HG02759 (cell line): ENCODE measurements at regions not wholly inside any gene's neighbourhood (a gene's known extent, or its start where the extent isn't known, plus 50 kb on each side); places are given as distances from the start of the nearest gene placed in this dataset.
"Not testable (repeated sequence)": the region's sequence is repeated elsewhere in the genome, so short reads cannot be mapped to it uniquely, and the experiment has no call there.

Source experiments
- ATAC-seq: cut with Tn5 transposase; IDR thresholded peaks from one replicate; pipeline ENCODE4 v1.9.1; 2021; ENCODE audit warnings: mild to moderate bottlenecking, moderate library complexity; ENCODE audit not compliant: unreplicated experiment

GRCh38 chr13:39931505-39931904 is 276.0 kb downstream of the COG6 start:
- no peak for ATAC-seq

GRCh38 chr13:39932514-39932913 is 277.1 kb downstream of the COG6 start:
- not testable (repeated sequence) for ATAC-seq

GRCh38 chr13:39935155-39935554 is 279.7 kb downstream of the COG6 start:
- no peak for ATAC-seq

GRCh38 chr13:39938596-39938995 is 283.1 kb downstream of the COG6 start:
- ATAC-seq = no peak

- no peak for ATAC-seq
These were observed 285.8 kb downstream of the COG6 start for GRCh38 chr13:39941236-39941635.

GRCh38 chr13:39941911-39942551 is 286.6 kb downstream of the COG6 start:
- peak; percentile 10 for ATAC-seq

GRCh38 chr13:39942552-39943273 is 287.3 kb downstream of the COG6 start:
- ATAC-seq = peak; percentile 100

GRCh38 chr13:39943711-39944110 is 288.2 kb downstream of the COG6 start:
- no peak for ATAC-seq

- ATAC-seq = no peak
These were observed 289.8 kb downstream of the COG6 start for GRCh38 chr13:39945226-39945625.

- ATAC-seq = no peak
These were observed 291.3 kb downstream of the COG6 start for GRCh38 chr13:39946769-39947168.

GRCh38 chr13:39951301-39951700 is 295.8 kb downstream of the COG6 start:
- no peak for ATAC-seq

GRCh38 chr13:39952249-39953233 is 297.1 kb downstream of the COG6 start:
- ATAC-seq = no peak

- no peak for ATAC-seq
These were observed 299.0 kb downstream of the COG6 start for GRCh38 chr13:39954476-39954875.

GRCh38 chr13:39955560-39955959 is 300.1 kb downstream of the COG6 start:
- peak; percentile 36 for ATAC-seq

- peak; percentile 80 for ATAC-seq
These were observed 300.6 kb downstream of the COG6 start for GRCh38 chr13:39956036-39956435.

- ATAC-seq = no peak
These were observed 302.6 kb downstream of the COG6 start for GRCh38 chr13:39957868-39958677.

GRCh38 chr13:39959497-39960144 is 304.2 kb downstream of the COG6 start:
- ATAC-seq = no peak

GRCh38 chr13:39960191-39960590 is 304.7 kb downstream of the COG6 start:
- no peak for ATAC-seq

GRCh38 chr13:39961036-39961435 is 305.6 kb downstream of the COG6 start:
- ATAC-seq = no peak

- no peak for ATAC-seq
These were observed 308.1 kb downstream of the COG6 start for GRCh38 chr13:39963612-39964011.
